ENCODE measurements at regions not wholly inside any gene's neighbourhood (a gene's known extent, or its start where the extent isn't known, plus 50 kb on each side); places are given as distances from the start of the nearest gene placed in this dataset.

- TF ChIP-seq REST (IDR thresholded peaks at IDR 0.05; ENCODE audit: insufficient read depth in 1 of 2, low read depth in 2 of 2, low read length in 2 of 2): no peak
- no peak for TF ChIP-seq FOXP2 (optimal IDR thresholded peaks at IDR 0.05; ENCODE audit: borderline replicate concordance, extremely low read depth, extremely low read length, insufficient read depth)
- no peak for TF ChIP-seq POLR2AphosphoS5 (IDR thresholded peaks at IDR 0.05; ENCODE audit: low read depth, low read length)
- TF ChIP-seq TAF1 (IDR thresholded peaks at IDR 0.05; ENCODE audit: borderline replicate concordance, insufficient read depth, low read length): no peak
- no peak for TF ChIP-seq SIN3A (IDR thresholded peaks at IDR 0.05; ENCODE audit: borderline replicate concordance, insufficient read depth, low read length)
Observed at GRCh38 chr6:81023007-81023582, 729.4 kb downstream of the TENT5A start.

- TF ChIP-seq REST (IDR thresholded peaks at IDR 0.05; ENCODE audit: insufficient read depth in 1 of 2, low read depth in 2 of 2, low read length in 2 of 2): no peak
- no peak for TF ChIP-seq FOXP2 (optimal IDR thresholded peaks at IDR 0.05; ENCODE audit: borderline replicate concordance, extremely low read depth, extremely low read length, insufficient read depth)
- TF ChIP-seq SIN3A (IDR thresholded peaks at IDR 0.05; ENCODE audit: borderline replicate concordance, insufficient read depth, low read length): no peak
- no peak for TF ChIP-seq TAF1 (IDR thresholded peaks at IDR 0.05; ENCODE audit: borderline replicate concordance, insufficient read depth, low read length)
- TF ChIP-seq POLR2AphosphoS5 (IDR thresholded peaks at IDR 0.05; ENCODE audit: low read depth, low read length): no peak
Observed at GRCh38 chr6:81003894-81004293, 748.6 kb downstream of the TENT5A start.

- TF ChIP-seq SIN3A (IDR thresholded peaks at IDR 0.05; ENCODE audit: borderline replicate concordance, insufficient read depth, low read length) (no peak), REST (IDR thresholded peaks at IDR 0.05; ENCODE audit: insufficient read depth in 1 of 2, low read depth in 2 of 2, low read length in 2 of 2) (no peak), TAF1 (IDR thresholded peaks at IDR 0.05; ENCODE audit: borderline replicate concordance, insufficient read depth, low read length) (no peak)
Observed at GRCh38 chr6:81003156-81003555, 749.3 kb downstream of the TENT5A start.

GRCh38 chr6:81002126-81002525 lies 750.4 kb downstream of the TENT5A start:
- TF ChIP-seq TAF1 (IDR thresholded peaks at IDR 0.05; ENCODE audit: borderline replicate concordance, insufficient read depth, low read length) (no peak), FOXP2 (optimal IDR thresholded peaks at IDR 0.05; ENCODE audit: borderline replicate concordance, extremely low read depth, extremely low read length, insufficient read depth) (no peak), REST (IDR thresholded peaks at IDR 0.05; ENCODE audit: insufficient read depth in 1 of 2, low read depth in 2 of 2, low read length in 2 of 2) (no peak), POLR2AphosphoS5 (IDR thresholded peaks at IDR 0.05; ENCODE audit: low read depth, low read length) (no peak), SIN3A (IDR thresholded peaks at IDR 0.05; ENCODE audit: borderline replicate concordance, insufficient read depth, low read length) (no peak)

GRCh38 chr6:80991316-80991715 lies 761.2 kb downstream of the TENT5A start:
- TF ChIP-seq SIN3A (IDR thresholded peaks at IDR 0.05; ENCODE audit: borderline replicate concordance, insufficient read depth, low read length) (no peak), REST (IDR thresholded peaks at IDR 0.05; ENCODE audit: insufficient read depth in 1 of 2, low read depth in 2 of 2, low read length in 2 of 2) (no peak), TAF1 (IDR thresholded peaks at IDR 0.05; ENCODE audit: borderline replicate concordance, insufficient read depth, low read length) (no peak), FOXP2 (optimal IDR thresholded peaks at IDR 0.05; ENCODE audit: borderline replicate concordance, extremely low read depth, extremely low read length, insufficient read depth) (no peak), POLR2AphosphoS5 (IDR thresholded peaks at IDR 0.05; ENCODE audit: low read depth, low read length) (no peak)

All from PFSK-1 (cell line).